H9 (cell line): ENCODE measurements at regions not wholly inside any gene's neighbourhood (a gene's known extent, or its start where the extent isn't known, plus 50 kb on each side); places are given as distances from the start of the nearest gene placed in this dataset.

Experiments used
- DNase-seq: peaks from one replicate; pipeline ENCODE4 v3.0.0-alpha.2; 2017
- H2AFZ ChIP-seq: one replicate; pipeline ENCODE4 v1.6.1; 2013; ENCODE audit warnings: mild to moderate bottlenecking, low read length, control low read depth, moderate library complexity
- H2AK5ac ChIP-seq: 2 replicates; pipeline ENCODE4 v1.6.1; 2013; ENCODE audit warnings: low read length, control low read depth, mixed read lengths; ENCODE audit not compliant: insufficient read length
- H2BK120ac ChIP-seq: one replicate; pipeline ENCODE4 v1.6.1; 2013; ENCODE audit warnings: low read depth, mild to moderate bottlenecking, low read length, control low read depth, inconsistent platforms; ENCODE audit not compliant: poor library complexity, severe bottlenecking
- H2BK12ac ChIP-seq: 2 replicates; pipeline ENCODE4 v1.6.1; 2013; ENCODE audit warnings: low read length, control low read depth, mixed read lengths, low read depth; ENCODE audit not compliant: insufficient read length
- H2BK15ac ChIP-seq: 2 replicates; pipeline ENCODE4 v1.6.1; 2013; ENCODE audit warnings: low read depth, low read length, control low read depth
- H2BK20ac ChIP-seq: one replicate; pipeline ENCODE4 v1.6.1; 2013; ENCODE audit warnings: low read depth, mild to moderate bottlenecking, low read length, control low read depth, inconsistent platforms; ENCODE audit not compliant: poor library complexity, severe bottlenecking
- H2BK5ac ChIP-seq: 2 replicates; pipeline ENCODE4 v1.6.1; 2013; ENCODE audit warnings: low read length, control low read depth, mixed read lengths; ENCODE audit not compliant: insufficient read length
- H3K14ac ChIP-seq: 2 replicates; pipeline ENCODE4 v1.6.1; 2013; ENCODE audit warnings: low read length, control low read depth; ENCODE audit not compliant: insufficient read depth
- H3K18ac ChIP-seq: 2 replicates; pipeline ENCODE4 v1.6.1; 2013; ENCODE audit warnings: low read depth, mild to moderate bottlenecking, mixed read lengths, low read length, control low read depth; ENCODE audit not compliant: insufficient read length
- H3K23ac ChIP-seq: 2 replicates; pipeline ENCODE4 v1.6.1; 2013; ENCODE audit warnings: low read length, control low read depth, mixed read lengths, low read depth; ENCODE audit not compliant: insufficient read length
- H3K23me2 ChIP-seq: 2 replicates; pipeline ENCODE4 v1.6.1; 2013; ENCODE audit warnings: low read depth, mild to moderate bottlenecking, mixed read lengths, low read length, control low read depth; ENCODE audit not compliant: insufficient read length, poor library complexity, severe bottlenecking
- H3K27ac ChIP-seq: 2 replicates; pipeline ENCODE4 v1.5.1; 2013; ENCODE audit warnings: low read length, control low read depth, mixed read lengths, low read depth; ENCODE audit not compliant: insufficient read length
- H3K27me3 ChIP-seq: 2 replicates; pipeline ENCODE4 v1.6.1; 2013; ENCODE audit warnings: low read length, control low read depth, inconsistent platforms; ENCODE audit not compliant: insufficient read depth
- H3K4ac ChIP-seq: 2 replicates; pipeline ENCODE4 v1.6.1; 2013; ENCODE audit warnings: low read depth, mild to moderate bottlenecking, control low read depth, inconsistent platforms, low read length, moderate library complexity
- H3K4me1 ChIP-seq: 2 replicates; pipeline ENCODE4 v1.6.1; 2013; ENCODE audit warnings: low read length, control low read depth, inconsistent platforms; ENCODE audit not compliant: insufficient read depth
- H3K4me2 ChIP-seq: 2 replicates; pipeline ENCODE4 v1.6.1; 2013; ENCODE audit warnings: low read length, control low read depth, mixed read lengths; ENCODE audit not compliant: insufficient read length, insufficient read depth
- H3K56ac ChIP-seq: 2 replicates; pipeline ENCODE4 v1.6.1; 2013; ENCODE audit warnings: low read depth, mild to moderate bottlenecking, mixed read lengths, low read length, control low read depth; ENCODE audit not compliant: insufficient read length
- H3K79me1 ChIP-seq: 2 replicates; pipeline ENCODE4 v1.6.1; 2013; ENCODE audit warnings: low read depth, mild to moderate bottlenecking, moderate library complexity, low read length, control low read depth, inconsistent platforms; ENCODE audit not compliant: insufficient read depth, poor library complexity, severe bottlenecking
- H3K79me2 ChIP-seq: 2 replicates; pipeline ENCODE4 v1.6.1; 2013; ENCODE audit warnings: low read length, control low read depth, inconsistent platforms; ENCODE audit not compliant: insufficient read depth
- H3K9ac ChIP-seq: 2 replicates; pipeline ENCODE4 v1.6.1; 2013; ENCODE audit warnings: low read length, control low read depth, mixed read lengths; ENCODE audit not compliant: insufficient read length; ENCODE audit errors: extremely low read depth
- H3K9me3 ChIP-seq: one replicate; pipeline ENCODE4 v1.6.1; 2013; ENCODE audit warnings: low read depth, low read length, inconsistent platforms; ENCODE audit not compliant: control insufficient read depth
- H3T11ph ChIP-seq: one replicate; pipeline ENCODE4 v1.6.1; 2013; ENCODE audit warnings: mild to moderate bottlenecking, low read length, control low read depth, inconsistent platforms
- H4K20me1 ChIP-seq: one replicate; pipeline ENCODE4 v1.6.1; 2013; ENCODE audit not compliant: control insufficient read depth, insufficient read length, insufficient read depth
- H4K5ac ChIP-seq: 2 replicates; pipeline ENCODE4 v1.6.1; 2013; ENCODE audit warnings: low read depth, mild to moderate bottlenecking, mixed read lengths, low read length, control low read depth; ENCODE audit not compliant: insufficient read length
- H4K8ac ChIP-seq: replicated peaks from 2 replicates; pipeline ENCODE4 v1.6.1; 2013; ENCODE audit warnings: low read length, control low read depth, mixed read lengths, low read depth; ENCODE audit not compliant: insufficient read length
- H4K91ac ChIP-seq: 2 replicates; pipeline ENCODE4 v1.6.1; 2013; ENCODE audit warnings: low read depth, mild to moderate bottlenecking, moderate library complexity, mixed read lengths, low read length, control low read depth; ENCODE audit not compliant: insufficient read length
- H3K27ac Mint-ChIP-seq, 3 experiments: 2 replicates in 2 of 3; 3 replicates in 1 of 3; pipeline ENCODE4 v1.8.0; 2020 to 2021; ENCODE audit warnings: mixed read lengths in 3 of 3, mild to moderate bottlenecking in 1 of 3, moderate library complexity in 1 of 3
- H3K27me3 Mint-ChIP-seq: 2 replicates; pipeline ENCODE4 v1.8.0; 2021; ENCODE audit warnings: low read depth, mild to moderate bottlenecking, moderate library complexity, mixed read lengths
- H3K36me3 Mint-ChIP-seq, 3 experiments: 2 replicates in 2 of 3; 3 replicates in 1 of 3; pipeline ENCODE4 v1.8.0; 2020 to 2021; ENCODE audit warnings: low read depth in 3 of 3, mixed read lengths in 3 of 3; ENCODE audit not compliant: insufficient read depth in 1 of 3
- H3K4me1 Mint-ChIP-seq, 2 experiments: 2 replicates each; pipeline ENCODE4 v1.8.0; 2020; ENCODE audit warnings: mixed read lengths in 2 of 2
- H3K4me3 Mint-ChIP-seq, 2 experiments: 2 replicates in 1 of 2; 3 replicates in 1 of 2; pipeline ENCODE4 v1.8.0; 2020 to 2021; ENCODE audit warnings: mild to moderate bottlenecking in 2 of 2, mixed read lengths in 2 of 2, moderate library complexity in 1 of 2
- H3K9me3 Mint-ChIP-seq, 2 experiments: 2 replicates in 1 of 2; 3 replicates in 1 of 2; pipeline ENCODE4 v1.8.0; 2020; ENCODE audit warnings: mild to moderate bottlenecking in 2 of 2, mixed read lengths in 2 of 2, moderate library complexity in 1 of 2
- CTCF ChIP-seq: fragments of 200-600 bp; sonication (generic); conservative IDR thresholded peaks from 3 replicates; pipeline ENCODE4 v1.8.0; 2021; ENCODE audit warnings: antibody characterized with exemption, mild to moderate bottlenecking
- WGBS: extraction: QIAGEN DNeasy Blood & Tissue Kit; methylation state at CpG from one replicate; pipeline ENCODE4 v1.1.7; 2013; ENCODE audit warnings: missing lambda C conversion rate, low lambda C conversion rate, mixed read lengths; ENCODE audit not compliant: insufficient read length; ENCODE audit errors: extremely low coverage; 5-methylcytosine and 5-hydroxymethylcytosine counted together

DNA sequence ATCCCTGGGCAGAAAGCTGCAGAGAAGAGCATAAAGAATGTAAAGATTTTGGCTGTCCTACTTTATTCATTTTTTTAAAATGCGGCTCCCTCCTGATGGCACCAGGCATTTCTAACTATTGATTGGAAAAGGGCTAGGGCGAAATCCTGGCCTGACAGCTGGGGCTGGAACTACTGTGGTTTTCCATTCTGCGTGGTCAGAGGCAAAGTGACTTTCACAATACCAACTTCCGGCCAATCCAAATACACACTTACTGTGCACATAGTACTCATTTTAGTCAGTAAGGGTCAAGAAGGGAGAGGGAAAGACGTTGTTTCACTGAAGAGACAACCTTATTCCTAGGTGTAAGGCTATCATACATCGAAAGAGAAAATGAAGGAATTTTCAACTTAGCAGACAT lies 113.8 kb upstream of the PMFBP1 start:
- H3K79me2 ChIP-seq, result no peaks in the 10 kb centered on the region
- Mint-ChIP-seq H3K36me3 (no peaks in the 10 kb centered on the region), H3K27me3 (peaks cover 2% of the 10 kb centered on the region), H3K4me1 (peaks cover 29 to 32% of the 10 kb centered on the region in 2 experiments), H3K27ac (no peak overlapping the region), H3K9me3 (no peaks in the 10 kb centered on the region), H3K4me3 (no peak overlapping the region; a peak in 1 of 5 replicates)
- peak overlapping the region; percentile 19 for H3K4me2 ChIP-seq
- no peak overlapping the region for H3K18ac ChIP-seq
- no peaks in the 10 kb centered on the region for H3K9me3 ChIP-seq
- no peak overlapping the region for H2BK120ac ChIP-seq
- H4K8ac ChIP-seq, result no peak overlapping the region
- H3K23me2 ChIP-seq, result no peaks in the 10 kb centered on the region
- H2AK5ac ChIP-seq, result no peak overlapping the region
- no peak overlapping the region for H3K14ac ChIP-seq
- DNase-seq, result no peak
- H4K5ac ChIP-seq, result no peak overlapping the region
- H3T11ph ChIP-seq, result no peak overlapping the region
- H3K27me3 ChIP-seq, result no peaks in the 10 kb centered on the region
- no peak overlapping the region for H2AFZ ChIP-seq
- no peak overlapping the region for H3K27ac ChIP-seq
- no peak overlapping the region for H2BK15ac ChIP-seq
- H3K4ac ChIP-seq, result no peak overlapping the region
- no peak overlapping the region for H2BK5ac ChIP-seq
- H2BK20ac ChIP-seq, result no peak overlapping the region
- no CpG with 5 or more reads among the region's 6 CpGs for WGBS
- H4K91ac ChIP-seq, result no peak overlapping the region
- no peak overlapping the region for H3K56ac ChIP-seq
- H3K4me1 ChIP-seq, result peaks cover 4% of the 10 kb centered on the region
- no peak for TF ChIP-seq CTCF
- no peaks in the 10 kb centered on the region for H4K20me1 ChIP-seq
- no peak overlapping the region for H3K23ac ChIP-seq
- no peak overlapping the region for H3K9ac ChIP-seq
- H3K79me1 ChIP-seq, result no peaks in the 10 kb centered on the region
- no peak overlapping the region for H2BK12ac ChIP-seq
